IMR-90 (cell line): ENCODE measurements at regions not wholly inside any gene's neighbourhood (a gene's known extent, or its start where the extent isn't known, plus 50 kb on each side); places are given as distances from the start of the nearest gene placed in this dataset.

ENCODE experiments used
- ATAC-seq: fragments of 200-7000 bp; cut with Tn5 transposase; 2 replicates; pipeline ENCODE4 v1.9.1; 2020; ENCODE audit warnings: low read depth, mild to moderate bottlenecking, moderate library complexity
- BruUV-seq: library from RNA; stranded (reverse); fragments of 400-500 nt; replicated peaks from 2 replicates; lab custom pipeline; 2021; lab: Mats Ljungman, UMichigan
- CTCF ChIA-PET: fragments of 300-600 bp; formaldehyde crosslinking; extraction: SDS; loops from one replicate; lab custom pipeline; 2021; ENCODE audit warnings: antibody characterized with exemption; lab: Yijun Ruan, JAX
- POLR2A ChIA-PET: fragments of 300-600 bp; sonication (Branson Sonifier 250); formaldehyde crosslinking; loops from one replicate; lab custom pipeline; 2022; ENCODE audit warnings: antibody characterized with exemption; ENCODE audit not compliant: unreplicated experiment; lab: Charles Lee
- DNase-seq: peaks from one replicate; pipeline ENCODE4 v3.0.0; 2013
- H2AFZ ChIP-seq: replicated peaks from 2 replicates; pipeline ENCODE3; 2013; ENCODE audit warnings: low read length, mild to moderate bottlenecking; ENCODE audit not compliant: poor library complexity
- H2AK5ac ChIP-seq: 2 replicates; pipeline ENCODE4 v1.6.1; 2013; ENCODE audit warnings: low read depth, low read length, inconsistent platforms
- H2AK9ac ChIP-seq: replicated peaks from 2 replicates; pipeline ENCODE3; 2013; ENCODE audit warnings: mild to moderate bottlenecking, low read depth, low read length, moderate library complexity; ENCODE audit not compliant: poor library complexity
- H2BK120ac ChIP-seq: 2 replicates; pipeline ENCODE4 v1.6.1; 2013; ENCODE audit warnings: low read depth, low read length, inconsistent platforms
- H2BK15ac ChIP-seq: 3 replicates; pipeline ENCODE4 v1.6.1; 2013; ENCODE audit warnings: low read depth, low read length, inconsistent platforms
- H2BK20ac ChIP-seq: 2 replicates; pipeline ENCODE4 v1.6.1; 2013; ENCODE audit warnings: low read depth, mild to moderate bottlenecking, inconsistent platforms, low read length, moderate library complexity
- H2BK5ac ChIP-seq: 2 replicates; pipeline ENCODE4 v1.6.1; 2013; ENCODE audit warnings: mild to moderate bottlenecking, low read depth, low read length, inconsistent platforms; ENCODE audit not compliant: poor library complexity, severe bottlenecking
- H3K14ac ChIP-seq: replicated peaks from 2 replicates; pipeline ENCODE4 v1.6.1; 2013; ENCODE audit warnings: low read depth, low read length, inconsistent platforms
- H3K18ac ChIP-seq: 2 replicates; pipeline ENCODE4 v1.6.1; 2013; ENCODE audit warnings: low read depth, low read length, control low read depth
- H3K23ac ChIP-seq: 2 replicates; pipeline ENCODE4 v1.6.1; 2013; ENCODE audit warnings: low read depth, low read length, inconsistent platforms
- H3K27ac ChIP-seq: 2 replicates; pipeline ENCODE4 v1.5.1; 2013; ENCODE audit warnings: mild to moderate bottlenecking, control low read depth, low read length; ENCODE audit not compliant: insufficient read depth
- H3K27me3 ChIP-seq: 2 replicates; pipeline ENCODE4 v1.6.1; 2013; ENCODE audit warnings: low read length; ENCODE audit not compliant: control insufficient read depth, insufficient read depth
- H3K36me3 ChIP-seq: 2 replicates; pipeline ENCODE4 v1.6.1; 2013; ENCODE audit warnings: low read length, mixed read lengths; ENCODE audit not compliant: control insufficient read depth, insufficient read depth
- H3K4ac ChIP-seq: 2 replicates; pipeline ENCODE4 v1.6.1; 2013; ENCODE audit warnings: low read depth, low read length, inconsistent platforms
- H3K4me1 ChIP-seq: 2 replicates; pipeline ENCODE4 v1.6.1; 2013; ENCODE audit warnings: low read length, mixed read lengths; ENCODE audit not compliant: control insufficient read depth, insufficient read depth
- H3K4me2 ChIP-seq: 2 replicates; pipeline ENCODE4 v1.6.1; 2013; ENCODE audit warnings: low read depth, mild to moderate bottlenecking, control low read depth, low read length, moderate library complexity
- H3K4me3 ChIP-seq: 2 replicates; pipeline ENCODE4 v1.5.1; 2013; ENCODE audit warnings: low read depth, mild to moderate bottlenecking, control low read depth, low read length, moderate library complexity; ENCODE audit not compliant: insufficient read depth
- H3K56ac ChIP-seq: 2 replicates; pipeline ENCODE4 v1.6.1; 2013; ENCODE audit warnings: low read length, inconsistent platforms; ENCODE audit not compliant: insufficient read depth; ENCODE audit errors: extremely low read depth
- H3K79me1 ChIP-seq, 2 experiments: 2 replicates each; pipeline ENCODE4 v1.6.1; 2013; ENCODE audit warnings: low read length in 2 of 2, inconsistent platforms in 1 of 2, low read depth in 1 of 2
- H3K9ac ChIP-seq: 2 replicates; pipeline ENCODE4 v1.6.1; 2013; ENCODE audit warnings: low read depth, low read length, control low read depth
- H3K9me1 ChIP-seq: 2 replicates; pipeline ENCODE4 v1.6.1; 2013; ENCODE audit warnings: low read length, inconsistent platforms; ENCODE audit not compliant: insufficient read depth
- H3K9me3 ChIP-seq: 2 replicates; pipeline ENCODE4 v1.6.1; 2013; ENCODE audit warnings: low read length; ENCODE audit not compliant: control insufficient read depth, insufficient read depth
- H4K20me1 ChIP-seq: 2 replicates; pipeline ENCODE4 v1.6.1; 2013; ENCODE audit warnings: low read length, inconsistent platforms; ENCODE audit not compliant: insufficient read depth
- H4K5ac ChIP-seq: 2 replicates; pipeline ENCODE4 v1.6.1; 2013; ENCODE audit warnings: mild to moderate bottlenecking, low read depth, low read length, control low read depth
- H4K8ac ChIP-seq, 2 experiments: 2 replicates each; pipeline ENCODE4 v1.6.1; 2013; ENCODE audit warnings: low read depth in 2 of 2, low read length in 2 of 2, control low read depth in 1 of 2, inconsistent platforms in 1 of 2
- H4K91ac ChIP-seq: 2 replicates; pipeline ENCODE4 v1.6.1; 2013; ENCODE audit warnings: low read depth, low read length, inconsistent platforms; ENCODE audit not compliant: insufficient read depth
- BHLHE40 ChIP-seq: fragments of 150-350 bp; IDR thresholded peaks from 2 replicates; pipeline ENCODE4 v1.6.1; 2016; ENCODE audit warnings: mild to moderate bottlenecking, low read depth, low read length
- NFE2L2 ChIP-seq: fragments of 150-350 bp; IDR thresholded peaks from 2 replicates; pipeline ENCODE4 v1.6.1; 2016; ENCODE audit warnings: low read depth, mild to moderate bottlenecking, low read length
- RAD21 ChIP-seq: IDR thresholded peaks from 2 replicates; pipeline ENCODE4 v1.6.1; 2012; ENCODE audit warnings: low read length, improper control_type of control experiment
- WGBS, 2 experiments: methylation state at CpG; one replicate each; pipeline versions ENCODE4 v1.1.5 to v1.1.7; 2013; ENCODE audit warnings: missing lambda C conversion rate in 2 of 2; ENCODE audit not compliant: insufficient read length in 1 of 2; ENCODE audit errors: extremely low coverage in 2 of 2; 5-methylcytosine and 5-hydroxymethylcytosine counted together
- dilution Hi-C: fragments of 300-500 bp; cut with HindIII; formaldehyde crosslinking; loops from one replicate; pipeline ENCODE4 v1.14.3; 2018; ENCODE audit warnings: low sequenced_read_pairs; ENCODE audit not compliant: unreplicated experiment
- in situ Hi-C: fragments of 300-500 bp; cut with MboI; formaldehyde crosslinking; loops from 3 replicates; pipeline ENCODE4 v1.14.3; 2019; ENCODE audit warnings: low sequenced_read_pairs, inconsistent platforms, mixed read lengths
- intact Hi-C: fragments of 100-400 bp; cut with micrococcal nuclease; formaldehyde crosslinking; loops from 2 replicates; pipeline ENCODE4 v1.10.0; 2022

DNA sequence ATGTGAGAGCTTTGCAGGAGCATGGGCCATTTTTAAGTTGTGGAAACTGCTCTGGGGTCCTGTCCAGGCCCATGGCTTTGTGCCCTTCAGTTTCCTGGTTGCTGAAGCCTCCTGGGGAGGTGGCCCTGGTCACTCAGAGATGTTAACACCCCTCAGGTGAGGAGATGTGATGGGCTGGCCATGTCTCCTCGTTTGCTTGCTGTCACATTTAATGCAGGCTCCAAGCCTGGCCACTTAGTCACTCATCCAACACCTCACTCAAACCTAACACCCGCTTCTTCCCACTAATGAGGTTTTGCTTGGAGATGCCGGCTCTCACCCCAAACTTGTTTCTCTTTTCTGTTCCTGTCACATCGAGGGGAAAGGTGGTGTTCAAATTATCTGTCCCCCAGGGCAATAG, 192.7 kb downstream of the PTPRU start:
- Histone ChIP-seq H3K27ac (no peak overlapping the region), H2AK5ac (no peak overlapping the region), H3K36me3 (no peaks in the 10 kb centered on the region), H3K79me1 (no peaks in the 10 kb centered on the region), H4K8ac (no peak overlapping the region), H3K9ac (no peak overlapping the region), H3K56ac (no peak overlapping the region), H4K5ac (no peak overlapping the region), H2AK9ac (no peak overlapping the region), H2BK15ac (no peak overlapping the region), H3K4ac (no peak overlapping the region), H3K23ac (no peak overlapping the region), H2AFZ (no peak overlapping the region), H3K4me1 (no peaks in the 10 kb centered on the region), H2BK120ac (no peak overlapping the region), H3K9me3 (no peaks in the 10 kb centered on the region), H3K18ac (no peak overlapping the region), H2BK5ac (no peak overlapping the region), H3K4me2 (no peak overlapping the region), H3K9me1 (no peaks in the 10 kb centered on the region), H3K4me3 (no peak overlapping the region), H3K27me3 (0 out of 2 replicates have a peak, but pooled peaks cover 1% of the 10 kb centered on the region), H4K91ac (no peak overlapping the region), H4K20me1 (no peaks in the 10 kb centered on the region), H2BK20ac (no peak overlapping the region), H3K14ac (no peak overlapping the region)
- no TSS peak for BruUV-seq
- in situ Hi-C loops (no loop called here), dilution Hi-C loops (no loop called here), intact Hi-C loops (no loop called here)
- ChIA-PET CTCF (no interaction called here), POLR2A (no interaction called here)
- ATAC-seq (no peak), DNase-seq (no peak)
- WGBS, 2 experiments: no CpG with 5 or more reads among the region's 4 CpGs
- no peak for TF ChIP-seq RAD21
- no peak for TF ChIP-seq BHLHE40
- TF ChIP-seq NFE2L2: no peak
